ENCODE measurements at regions not wholly inside any gene's neighbourhood (a gene's known extent, or its start where the extent isn't known, plus 50 kb on each side); places are given as distances from the start of the nearest gene placed in this dataset.
"Not testable (repeated sequence)": the region's sequence is repeated elsewhere in the genome, so short reads cannot be mapped to it uniquely, and the experiment has no call there.

- intact Hi-C loops (cut with micrococcal nuclease) = no loop called here
Measured at GRCh38 chr15:55126111-55126510, 70.6 kb downstream of the RSL24D1 start.

- intact Hi-C loops (cut with micrococcal nuclease) = no loop called here
Measured at GRCh38 chr15:55124616-55125015, 72.1 kb downstream of the RSL24D1 start.

- intact Hi-C loops (cut with micrococcal nuclease) = no loop called here
Measured at GRCh38 chr15:55118344-55118870, 78.3 kb downstream of the RSL24D1 start.

GRCh38 chr15:55116636-55117035 lies 80.1 kb downstream of the RSL24D1 start:
- intact Hi-C loops (cut with micrococcal nuclease) = no loop called here

- intact Hi-C loops (cut with micrococcal nuclease) = loop anchor here (5.0 kb wide), 1 partner anchor 1151 kb away; no protein-coding TSS in a partner anchor
Measured at GRCh38 chr15:55113736-55114135, 83.0 kb downstream of the RSL24D1 start.

- intact Hi-C loops (cut with micrococcal nuclease) = loop anchor here (5.0 kb wide), 1 partner anchor 1150 kb away; no protein-coding TSS in a partner anchor
Measured at GRCh38 chr15:55112706-55113105, 84.0 kb downstream of the RSL24D1 start.

GRCh38 chr15:55110446-55110845 lies 86.3 kb downstream of the RSL24D1 start:
- intact Hi-C loops (cut with micrococcal nuclease) = loop anchor here (5.0 kb wide), 1 partner anchor 1148 kb away; no protein-coding TSS in a partner anchor

GRCh38 chr15:55108858-55109518 lies 87.8 kb downstream of the RSL24D1 start:
- intact Hi-C loops (cut with micrococcal nuclease) = no loop called here

GRCh38 chr15:55108448-55108847 lies 88.3 kb downstream of the RSL24D1 start:
- intact Hi-C loops (cut with micrococcal nuclease) = no loop called here

- intact Hi-C loops (cut with micrococcal nuclease) = no loop called here
Measured at GRCh38 chr15:55106155-55106554, 90.6 kb downstream of the RSL24D1 start.

- intact Hi-C loops (cut with micrococcal nuclease) = no loop called here
Measured at GRCh38 chr15:55094136-55094535, 102.6 kb downstream of the RSL24D1 start.

- intact Hi-C loops (cut with micrococcal nuclease) = no loop called here
Measured at GRCh38 chr15:55088207-55088606, 108.5 kb downstream of the RSL24D1 start.

GRCh38 chr15:55084673-55085072 lies 112.1 kb downstream of the RSL24D1 start:
- intact Hi-C loops (cut with micrococcal nuclease) = no loop called here

GRCh38 chr15:55084216-55084615 lies 112.5 kb downstream of the RSL24D1 start:
- intact Hi-C loops (cut with micrococcal nuclease) = no loop called here

- intact Hi-C loops (cut with micrococcal nuclease) = loop anchor here (1.0 to 5.0 kb wide), 2 partner anchors 120 to 331 kb away; partner anchors contain the start of genes CCPG1, PIERCE2 and RSL24D1
Measured at GRCh38 chr15:55077052-55077451, 119.7 kb downstream of the RSL24D1 start.

- intact Hi-C loops (cut with micrococcal nuclease) = no loop called here
Measured at GRCh38 chr15:55074431-55074830, 122.3 kb downstream of the RSL24D1 start.

GRCh38 chr15:55063970-55064369 lies 132.8 kb downstream of the RSL24D1 start:
- intact Hi-C loops (cut with micrococcal nuclease) = not testable (repeated sequence)

- intact Hi-C loops (cut with micrococcal nuclease) = no loop called here
Measured at GRCh38 chr15:55060836-55061235, 135.9 kb downstream of the RSL24D1 start.

GRCh38 chr15:55056500-55056899 lies 140.2 kb downstream of the RSL24D1 start:
- intact Hi-C loops (cut with micrococcal nuclease) = no loop called here

GRCh38 chr15:55044162-55044561 lies 152.6 kb downstream of the RSL24D1 start:
- intact Hi-C loops (cut with micrococcal nuclease) = no loop called here

- intact Hi-C loops (cut with micrococcal nuclease) = no loop called here
Measured at GRCh38 chr15:55037071-55037470, 159.7 kb downstream of the RSL24D1 start.

- intact Hi-C loops (cut with micrococcal nuclease) = no loop called here
Measured at GRCh38 chr15:55035749-55036148, 161.0 kb downstream of the RSL24D1 start.

GRCh38 chr15:55033574-55033973 lies 163.2 kb downstream of the RSL24D1 start:
- intact Hi-C loops (cut with micrococcal nuclease) = no loop called here
